GM12873 (cell line): ENCODE measurements at regions not wholly inside any gene's neighbourhood (a gene's known extent, or its start where the extent isn't known, plus 50 kb on each side); places are given as distances from the start of the nearest gene placed in this dataset.

Experiments
- TF ChIP-seq, protein P1 (sequence below): IDR thresholded peaks from 2 replicates; pipeline ENCODE4 v1.5.1; 2012; ENCODE audit warnings: low read depth, mild to moderate bottlenecking, moderate library complexity, low read length, control low read depth; ENCODE audit not compliant: insufficient read depth; ENCODE audit errors: missing control alignments

DNA sequence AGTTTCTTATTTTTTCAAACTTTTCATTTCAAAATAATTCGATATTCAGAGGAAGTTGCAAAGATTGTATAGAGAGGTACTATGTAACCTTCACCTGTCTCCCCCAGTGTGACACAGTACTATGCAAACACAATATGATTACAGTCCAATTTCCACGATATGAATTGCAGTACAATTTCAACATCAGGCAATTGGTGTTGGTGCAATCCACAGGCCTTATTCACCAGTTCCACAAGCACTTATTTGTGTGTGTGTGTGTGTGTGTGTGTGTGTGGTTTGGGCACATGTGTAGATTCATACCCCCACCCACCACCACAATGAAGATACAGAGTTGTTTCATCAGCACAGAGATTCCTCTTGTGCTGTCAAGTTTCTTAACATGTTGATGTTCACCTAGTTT, 69.7 kb upstream of the ARL4C start:
- TF ChIP-seq, protein P1, sequence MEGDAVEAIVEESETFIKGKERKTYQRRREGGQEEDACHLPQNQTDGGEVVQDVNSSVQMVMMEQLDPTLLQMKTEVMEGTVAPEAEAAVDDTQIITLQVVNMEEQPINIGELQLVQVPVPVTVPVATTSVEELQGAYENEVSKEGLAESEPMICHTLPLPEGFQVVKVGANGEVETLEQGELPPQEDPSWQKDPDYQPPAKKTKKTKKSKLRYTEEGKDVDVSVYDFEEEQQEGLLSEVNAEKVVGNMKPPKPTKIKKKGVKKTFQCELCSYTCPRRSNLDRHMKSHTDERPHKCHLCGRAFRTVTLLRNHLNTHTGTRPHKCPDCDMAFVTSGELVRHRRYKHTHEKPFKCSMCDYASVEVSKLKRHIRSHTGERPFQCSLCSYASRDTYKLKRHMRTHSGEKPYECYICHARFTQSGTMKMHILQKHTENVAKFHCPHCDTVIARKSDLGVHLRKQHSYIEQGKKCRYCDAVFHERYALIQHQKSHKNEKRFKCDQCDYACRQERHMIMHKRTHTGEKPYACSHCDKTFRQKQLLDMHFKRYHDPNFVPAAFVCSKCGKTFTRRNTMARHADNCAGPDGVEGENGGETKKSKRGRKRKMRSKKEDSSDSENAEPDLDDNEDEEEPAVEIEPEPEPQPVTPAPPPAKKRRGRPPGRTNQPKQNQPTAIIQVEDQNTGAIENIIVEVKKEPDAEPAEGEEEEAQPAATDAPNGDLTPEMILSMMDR = no peak

DNA sequence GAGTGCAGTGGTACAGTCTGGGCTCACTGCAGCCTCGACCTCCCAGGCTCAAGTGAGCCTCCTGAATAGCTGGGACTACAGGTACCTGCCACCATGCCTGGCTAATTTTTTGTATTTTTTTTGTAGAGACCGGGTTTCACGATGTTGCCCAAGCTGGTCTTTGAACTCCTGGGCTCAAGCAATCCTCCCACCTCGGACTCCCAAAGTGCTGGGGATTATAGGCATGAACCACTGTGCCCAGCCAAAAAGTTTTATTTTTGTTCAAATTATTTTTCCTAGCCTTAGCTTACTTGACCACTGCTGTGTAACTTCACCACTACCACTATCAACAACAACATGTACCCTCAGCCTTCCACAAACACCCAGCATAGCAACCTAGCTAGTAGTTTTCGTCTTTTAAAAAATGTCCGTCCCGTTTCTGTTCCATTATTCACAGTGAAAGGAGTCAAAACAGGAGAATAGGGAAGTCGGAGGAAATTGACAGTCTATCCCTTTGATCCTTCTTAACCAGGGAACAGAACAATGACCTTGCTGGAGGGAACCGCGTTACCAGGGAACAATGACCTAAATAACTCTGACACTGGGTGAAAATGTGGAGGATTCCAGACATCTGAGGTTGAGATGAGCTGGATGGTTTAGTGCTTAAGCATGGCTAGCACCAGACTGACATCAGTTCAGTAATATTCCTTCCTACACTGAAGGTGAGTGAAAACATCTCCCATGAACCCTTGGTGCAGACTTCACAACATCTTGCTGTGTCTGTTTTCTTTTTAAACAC, 69.2 kb upstream of the ARL4C start:
- TF ChIP-seq, protein P1 = no peak

DNA sequence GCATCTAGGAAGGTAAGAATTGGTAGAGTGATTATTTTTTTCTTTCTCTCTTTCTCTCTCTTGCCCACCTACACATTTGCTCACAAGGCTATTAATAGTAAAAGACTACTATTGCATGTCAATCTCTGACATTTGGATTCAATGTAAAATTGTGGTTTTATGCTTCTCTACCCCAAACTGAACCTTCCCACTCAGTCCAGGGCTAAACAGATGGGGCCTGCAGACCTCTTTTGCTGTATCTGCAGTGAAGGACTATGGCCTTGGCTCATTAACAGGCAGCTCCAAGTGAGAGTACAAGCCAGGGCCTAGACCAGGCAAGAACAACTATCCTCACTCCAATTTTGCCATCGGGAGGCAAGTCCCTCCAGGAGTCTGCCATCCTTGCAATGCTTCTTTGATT, 68.3 kb upstream of the ARL4C start:
- TF ChIP-seq, protein P1 = no peak

DNA sequence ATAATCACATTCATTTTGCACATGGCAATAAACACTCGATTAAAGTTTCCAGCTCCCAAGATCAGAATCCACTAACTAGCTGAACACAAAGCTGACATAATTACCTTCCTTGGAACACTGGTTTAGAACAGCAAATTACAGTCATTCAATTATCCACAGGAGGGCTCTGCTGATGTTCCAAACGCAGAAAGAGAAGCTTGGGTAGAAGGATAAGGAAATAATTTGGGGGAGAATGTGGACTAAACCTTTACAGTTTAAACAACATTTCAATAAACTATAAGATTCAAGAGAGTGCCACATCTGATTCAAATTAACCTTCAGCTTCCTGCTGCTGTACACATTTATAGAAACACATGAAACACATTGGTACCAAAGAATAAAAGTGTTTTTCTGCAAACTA, 67.8 kb upstream of the ARL4C start:
- TF ChIP-seq, protein P1 = no peak

DNA sequence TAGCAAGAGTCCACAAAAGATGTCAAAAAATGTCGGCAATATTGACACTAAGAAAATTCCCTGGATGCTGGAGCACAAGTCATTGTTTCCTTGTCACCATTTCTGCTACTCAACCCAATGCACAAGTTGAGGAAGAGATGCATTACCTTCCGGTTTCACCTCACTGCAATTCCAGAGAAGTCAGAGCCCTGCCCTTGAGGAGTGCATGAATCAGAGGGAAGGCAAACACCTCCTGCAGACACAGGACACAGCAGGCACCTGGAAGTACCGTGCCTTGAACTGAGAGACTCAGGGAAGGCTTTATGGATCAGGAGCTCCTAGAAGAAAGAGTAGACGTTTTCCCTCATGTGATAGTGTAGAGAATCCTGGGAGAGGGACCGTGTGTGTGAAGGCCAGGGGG, 62.7 kb upstream of the ARL4C start:
- TF ChIP-seq, protein P1 = no peak

DNA sequence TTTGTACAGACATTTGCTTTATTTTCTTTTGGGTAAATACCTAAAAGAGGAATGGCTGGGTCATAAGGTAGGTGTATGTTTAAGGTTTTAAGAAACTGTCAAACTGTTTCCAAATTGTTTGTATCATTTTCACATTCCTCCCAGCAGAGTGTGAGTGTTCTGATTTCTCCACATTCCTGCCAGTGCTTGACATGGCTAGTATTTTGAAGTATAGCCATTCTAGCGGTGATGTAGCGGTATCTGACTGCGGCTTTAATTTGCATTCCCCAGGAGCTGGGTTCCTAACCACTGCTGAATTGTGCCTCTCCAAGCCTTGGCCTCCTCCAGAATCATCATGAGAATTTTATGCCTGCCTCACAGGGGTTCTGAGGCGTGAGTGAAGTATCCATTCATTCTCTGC, 61.8 kb upstream of the ARL4C start:
- TF ChIP-seq, protein P1 = no peak

DNA sequence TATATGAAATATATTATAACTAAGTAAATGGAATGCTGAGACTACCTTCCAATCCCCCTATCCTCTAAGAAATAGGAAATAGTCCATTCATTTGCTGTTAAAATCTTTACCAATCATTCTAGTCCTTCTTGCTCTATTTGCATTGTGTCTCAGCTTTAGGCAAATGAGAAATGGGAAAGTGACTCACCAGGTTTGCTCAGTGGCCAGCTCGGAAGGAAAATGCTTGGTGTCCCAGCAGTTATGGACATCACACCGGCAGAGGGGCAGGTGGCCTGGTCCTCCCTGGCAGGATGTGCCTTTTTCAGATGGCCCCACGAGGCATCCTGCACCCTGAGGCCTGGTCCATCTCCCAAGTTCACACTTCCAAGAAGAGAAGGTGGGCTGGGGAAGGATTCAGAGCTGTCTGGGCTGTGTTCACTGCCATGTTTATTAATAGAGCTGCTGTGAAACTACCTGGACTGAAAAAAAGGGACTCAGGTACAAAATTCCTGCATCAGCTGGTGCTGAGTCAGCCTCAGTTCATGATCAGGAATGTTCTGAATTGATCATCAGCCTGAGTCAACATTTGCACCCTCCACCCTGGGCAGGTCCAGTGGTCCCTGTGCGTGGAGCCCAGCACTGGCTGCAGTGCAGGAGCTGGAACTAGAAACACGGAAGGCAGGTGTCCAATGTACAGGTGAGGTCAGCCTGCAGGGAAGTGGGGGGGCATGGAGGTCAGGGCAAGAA, 60.1 kb upstream of the ARL4C start:
- TF ChIP-seq, protein P1 = no peak
